ACC112 (cell line): ENCODE measurements at regions not wholly inside any gene's neighbourhood (a gene's known extent, or its start where the extent isn't known, plus 50 kb on each side); places are given as distances from the start of the nearest gene placed in this dataset.
"Not testable (repeated sequence)": the region's sequence is repeated elsewhere in the genome, so short reads cannot be mapped to it uniquely, and the experiment has no call there.

ENCODE experiments used
- H2AFZ ChIP-seq: fragments of 200-600 bp; sonication (generic); one replicate; pipeline ENCODE4 v1.6.0; 2017; ENCODE audit warnings: antibody characterized with exemption, low read length; ENCODE audit not compliant: unreplicated experiment
- H3K27ac ChIP-seq: fragments of 200-600 bp; sonication (generic); 2 replicates; pipeline ENCODE4 v1.5.1; 2014; ENCODE audit warnings: low read depth, mild to moderate bottlenecking, antibody characterized with exemption, low read length, moderate library complexity
- H3K27me3 ChIP-seq: fragments of 200-600 bp; sonication (generic); 2 replicates; pipeline ENCODE4 v1.6.1; 2014; ENCODE audit warnings: mild to moderate bottlenecking, antibody characterized with exemption, low read length, moderate library complexity, mixed read lengths; ENCODE audit not compliant: insufficient read depth
- H3K36me3 ChIP-seq: fragments of 200-600 bp; sonication (generic); 2 replicates; pipeline ENCODE4 v1.6.1; 2016; ENCODE audit warnings: mild to moderate bottlenecking, antibody characterized with exemption, low read length, moderate library complexity, mixed read lengths; ENCODE audit not compliant: insufficient read depth
- H3K4me1 ChIP-seq: fragments of 200-600 bp; sonication (generic); one replicate; pipeline ENCODE4 v1.6.1; 2016; ENCODE audit warnings: low read length, mixed read lengths; ENCODE audit not compliant: insufficient read depth, unreplicated experiment, control insufficient read depth
- H3K4me3 ChIP-seq: fragments of 200-600 bp; sonication (generic); 2 replicates; pipeline ENCODE4 v1.5.1; 2014; ENCODE audit warnings: mild to moderate bottlenecking, low read depth, low read length
- H3K79me2 ChIP-seq: fragments of 200-600 bp; sonication (generic); one replicate; pipeline ENCODE4 v1.6.0; 2016; ENCODE audit warnings: low read length; ENCODE audit not compliant: control insufficient read depth, unreplicated experiment, insufficient read depth

DNA sequence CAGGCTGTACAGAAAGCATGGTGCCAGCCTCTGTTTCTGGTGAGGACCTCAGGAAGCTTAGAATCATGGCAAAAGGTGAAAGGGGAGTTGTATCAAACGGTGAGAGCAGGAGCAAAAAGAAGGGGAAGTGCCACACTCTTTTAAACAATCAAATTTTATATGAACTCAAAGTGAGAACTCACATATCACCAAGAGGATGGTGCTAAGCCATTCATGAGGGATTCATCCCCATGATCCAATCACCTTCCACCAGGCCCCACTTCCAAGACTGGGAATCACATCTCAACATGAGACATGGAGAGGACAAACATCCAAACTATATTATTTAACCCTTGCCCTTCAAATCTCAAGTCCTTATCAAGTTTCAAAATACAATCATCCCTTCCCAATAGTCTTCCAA lies 836.7 kb downstream of the SLITRK5 start:
- Histone ChIP-seq H3K27me3 (no peaks in the 10 kb centered on the region), H3K36me3 (no peaks in the 10 kb centered on the region), H3K27ac (no peak overlapping the region), H3K4me1 (no peaks in the 10 kb centered on the region), H3K4me3 (no peak overlapping the region), H3K79me2 (no peaks in the 10 kb centered on the region), H2AFZ (no peak overlapping the region)

GRCh38 chr13:88512993-88513392 lies 841.8 kb downstream of the SLITRK5 start:
- H3K4me1 ChIP-seq, H3K4me3 ChIP-seq, H3K36me3 ChIP-seq, H3K27me3 ChIP-seq, H2AFZ ChIP-seq, H3K79me2 ChIP-seq, H3K27ac ChIP-seq: not testable (repeated sequence)

DNA sequence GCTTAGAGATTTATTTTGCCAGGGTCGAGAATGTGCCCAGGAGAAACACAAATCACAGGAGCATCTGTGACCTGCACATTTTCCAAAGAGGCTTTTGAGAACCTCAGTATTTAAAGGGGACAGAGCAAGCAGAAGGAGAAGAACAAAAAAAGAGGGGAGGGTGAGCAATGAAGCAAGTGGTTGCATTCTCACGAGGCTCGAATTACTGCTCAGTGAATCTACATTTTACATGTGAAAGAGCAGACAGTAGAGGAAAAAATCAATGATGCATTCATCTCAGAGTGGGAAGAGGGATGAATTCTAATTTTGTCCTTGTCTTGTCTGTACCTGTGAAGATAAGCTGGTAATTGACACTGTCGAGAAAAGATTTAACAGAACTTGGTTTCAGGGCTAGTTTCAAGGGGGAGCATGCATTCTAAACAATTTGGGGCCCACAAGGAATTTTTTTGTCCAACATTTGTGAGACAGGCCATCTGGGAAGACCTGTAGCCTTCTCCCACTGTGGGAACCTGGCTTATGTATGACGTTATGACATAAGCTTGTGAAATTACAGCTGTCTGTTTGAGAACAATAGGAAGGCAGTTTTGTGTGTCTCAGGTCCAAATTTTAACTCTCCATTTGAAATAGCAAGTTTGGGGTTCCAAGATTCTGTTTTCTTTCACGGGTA lies 855.1 kb downstream of the SLITRK5 start:
- Histone ChIP-seq H3K27ac (no peak overlapping the region), H3K36me3 (no peaks in the 10 kb centered on the region), H3K4me1 (no peaks in the 10 kb centered on the region), H3K4me3 (no peak overlapping the region), H3K27me3 (no peaks in the 10 kb centered on the region), H3K79me2 (no peaks in the 10 kb centered on the region), H2AFZ (no peak overlapping the region)

DNA sequence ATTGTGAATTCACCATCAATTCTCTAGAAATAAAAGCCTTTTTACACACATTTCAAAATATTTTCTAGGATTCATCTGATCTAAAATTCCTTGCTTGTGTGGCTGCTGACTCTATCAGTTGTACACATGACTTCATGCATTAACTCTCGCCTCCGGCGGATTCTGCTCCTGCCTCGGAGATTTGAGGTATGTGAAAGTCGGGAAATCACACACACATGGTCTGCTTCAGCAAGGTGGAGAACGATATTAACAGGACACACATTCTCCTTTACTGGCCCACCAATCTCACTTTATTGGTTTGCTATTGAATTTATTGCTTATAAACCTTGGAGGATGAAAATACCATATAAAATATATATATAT lies 855.7 kb downstream of the SLITRK5 start:
- H3K36me3 ChIP-seq = no peaks in the 10 kb centered on the region
- no peaks in the 10 kb centered on the region for H3K27me3 ChIP-seq
- H3K4me1 ChIP-seq = no peaks in the 10 kb centered on the region
- no peak overlapping the region for H3K4me3 ChIP-seq
- H3K79me2 ChIP-seq = no peaks in the 10 kb centered on the region
- no peak overlapping the region for H3K27ac ChIP-seq
- no peak overlapping the region for H2AFZ ChIP-seq

DNA sequence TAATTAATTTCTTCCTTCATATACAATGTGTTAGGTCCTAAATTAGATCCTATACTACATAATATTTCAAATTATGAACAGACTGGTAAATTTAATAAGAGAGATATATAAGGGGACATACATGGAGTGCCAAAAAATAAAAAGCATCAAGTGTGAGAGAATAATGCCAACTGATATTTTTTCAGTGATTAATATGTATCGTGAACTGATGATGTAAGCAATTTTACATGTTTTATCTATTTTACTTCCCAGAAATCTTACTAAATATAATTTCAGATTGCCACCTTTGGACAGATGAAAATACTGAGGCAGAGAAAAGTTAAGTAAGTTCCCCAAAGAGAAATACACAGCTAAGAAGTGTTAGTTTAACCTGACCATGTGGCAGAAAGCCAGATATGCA lies 870.8 kb downstream of the SLITRK5 start:
- no peak overlapping the region for H3K27ac ChIP-seq
- H3K4me1 ChIP-seq = no peaks in the 10 kb centered on the region
- no peaks in the 10 kb centered on the region for H3K27me3 ChIP-seq
- no peak overlapping the region for H3K4me3 ChIP-seq
- no peaks in the 10 kb centered on the region for H3K36me3 ChIP-seq
- no peak overlapping the region for H2AFZ ChIP-seq
- H3K79me2 ChIP-seq = no peaks in the 10 kb centered on the region

DNA sequence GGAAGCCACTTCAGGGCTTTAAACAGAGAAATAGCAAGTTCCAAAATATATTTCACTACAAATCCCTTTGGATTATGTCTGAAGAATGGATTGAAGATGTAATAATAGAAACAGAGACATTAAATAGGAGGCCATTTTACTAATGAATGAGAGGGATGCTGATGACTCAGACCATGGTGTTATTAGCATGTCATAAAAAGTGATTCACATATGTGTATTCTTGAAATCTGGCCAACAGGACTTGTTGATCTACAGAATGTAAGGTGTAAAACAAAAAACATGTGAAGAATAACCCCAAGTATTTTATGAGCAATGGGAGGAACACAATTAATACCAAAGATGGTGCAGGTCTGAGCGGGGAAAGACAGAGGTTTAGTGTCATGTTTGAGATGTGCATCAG lies 873.7 kb downstream of the SLITRK5 start:
- no peak overlapping the region for H3K27ac ChIP-seq
- no peaks in the 10 kb centered on the region for H3K79me2 ChIP-seq
- no peaks in the 10 kb centered on the region for H3K36me3 ChIP-seq
- no peak overlapping the region for H3K4me3 ChIP-seq
- H2AFZ ChIP-seq = no peak overlapping the region
- no peaks in the 10 kb centered on the region for H3K4me1 ChIP-seq
- H3K27me3 ChIP-seq = no peaks in the 10 kb centered on the region

- no peaks in the 10 kb centered on the region for H3K27me3 ChIP-seq
- no peak overlapping the region for H2AFZ ChIP-seq
- H3K36me3 ChIP-seq = no peaks in the 10 kb centered on the region
These were observed 881.8 kb downstream of the SLITRK5 start for GRCh38 chr13:88552966-88553365.

DNA sequence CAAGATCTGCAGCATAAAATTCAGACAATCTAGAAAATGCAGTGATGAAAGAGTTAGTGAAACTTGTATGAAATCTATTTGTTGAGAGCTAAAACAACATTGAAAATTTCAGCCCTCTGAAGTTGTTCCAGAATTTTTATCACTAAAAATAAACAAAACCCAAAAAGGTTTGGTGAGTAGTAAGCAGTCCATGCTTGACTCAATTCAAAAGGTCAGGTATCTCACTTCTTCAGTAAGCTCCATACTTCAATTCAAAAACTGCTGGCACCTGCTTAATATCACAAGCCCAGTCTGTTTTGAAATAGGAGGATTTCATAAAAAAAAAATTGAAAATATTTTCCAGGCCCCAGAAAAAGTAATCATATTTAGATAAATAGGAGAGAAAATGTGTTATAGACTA lies 894.4 kb downstream of the SLITRK5 start:
- no peaks in the 10 kb centered on the region for H3K27me3 ChIP-seq
- no peaks in the 10 kb centered on the region for H3K79me2 ChIP-seq
- H3K27ac ChIP-seq = no peak overlapping the region
- no peaks in the 10 kb centered on the region for H3K36me3 ChIP-seq
- no peak overlapping the region for H2AFZ ChIP-seq
- no peak overlapping the region for H3K4me3 ChIP-seq
- H3K4me1 ChIP-seq = no peaks in the 10 kb centered on the region

More at GRCh38 chr13:88552966-88553365, 881.8 kb downstream of the SLITRK5 start:
- Histone ChIP-seq H3K4me1 (no peaks in the 10 kb centered on the region), H3K27ac (no peak overlapping the region), H3K79me2 (no peaks in the 10 kb centered on the region), H3K4me3 (no peak overlapping the region)

DNA sequence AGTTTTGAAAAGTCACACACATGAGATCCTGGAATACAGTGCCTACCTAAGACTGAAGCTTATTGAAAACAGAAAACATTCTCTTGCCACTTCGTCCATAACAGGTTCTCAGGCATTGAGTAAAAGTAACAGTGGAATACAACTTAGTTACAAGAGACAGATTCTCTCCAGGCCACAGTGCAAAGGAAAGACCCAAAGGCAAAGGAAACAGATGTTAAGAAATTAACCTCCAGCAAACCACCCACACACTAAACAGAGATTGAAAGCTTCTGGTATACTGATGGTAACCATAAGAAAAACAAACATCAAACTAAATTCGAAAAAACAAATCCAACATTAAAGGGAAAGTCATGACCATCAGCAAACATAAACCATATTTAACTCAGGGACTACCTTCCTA lies 914.7 kb downstream of the SLITRK5 start:
- H3K79me2 ChIP-seq = no peaks in the 10 kb centered on the region
- H3K4me1 ChIP-seq = no peaks in the 10 kb centered on the region
- no peaks in the 10 kb centered on the region for H3K36me3 ChIP-seq
- H3K27ac ChIP-seq = no peak overlapping the region
- no peak overlapping the region for H2AFZ ChIP-seq
- no peak overlapping the region for H3K4me3 ChIP-seq
- H3K27me3 ChIP-seq = no peaks in the 10 kb centered on the region

- Histone ChIP-seq H3K4me1 (no peaks in the 10 kb centered on the region), H3K4me3 (no peak overlapping the region), H2AFZ (no peak overlapping the region), H3K79me2 (no peaks in the 10 kb centered on the region), H3K36me3 (no peaks in the 10 kb centered on the region), H3K27me3 (no peaks in the 10 kb centered on the region), H3K27ac (no peak overlapping the region)
These were observed 915.1 kb downstream of the SLITRK5 start for GRCh38 chr13:88586263-88586662.

GRCh38 chr13:88590574-88590973 lies 919.4 kb downstream of the SLITRK5 start:
- Histone ChIP-seq H3K4me1 (no peaks in the 10 kb centered on the region), H3K27ac (no peak overlapping the region), H3K36me3 (no peaks in the 10 kb centered on the region), H3K79me2 (no peaks in the 10 kb centered on the region), H2AFZ (no peak overlapping the region), H3K27me3 (no peaks in the 10 kb centered on the region), H3K4me3 (no peak overlapping the region)
